ENCODE measurements at regions not wholly inside any gene's neighbourhood (a gene's known extent, or its start where the extent isn't known, plus 50 kb on each side); places are given as distances from the start of the nearest gene placed in this dataset.

- TF ChIP-seq CTCF (IDR thresholded peaks at IDR 0.05; ENCODE audit: low read depth, low read length, poor library complexity, severe bottlenecking) = no peak
- no peak for TF ChIP-seq EZH2phosphoT487 (IDR thresholded peaks at IDR 0.05; ENCODE audit: borderline replicate concordance, low read length)
These were observed 228.0 kb upstream of the MEX3C start for GRCh38 chr18:51425475-51425874.

All from DOHH2 (cell line).